HG03196 (cell line): ENCODE measurements at regions not wholly inside any gene's neighbourhood (a gene's known extent, or its start where the extent isn't known, plus 50 kb on each side); places are given as distances from the start of the nearest gene placed in this dataset.

ENCODE experiments used
- ATAC-seq: cut with Tn5 transposase; IDR thresholded peaks from one replicate; pipeline ENCODE4 v1.9.1; 2021; ENCODE audit not compliant: unreplicated experiment

DNA sequence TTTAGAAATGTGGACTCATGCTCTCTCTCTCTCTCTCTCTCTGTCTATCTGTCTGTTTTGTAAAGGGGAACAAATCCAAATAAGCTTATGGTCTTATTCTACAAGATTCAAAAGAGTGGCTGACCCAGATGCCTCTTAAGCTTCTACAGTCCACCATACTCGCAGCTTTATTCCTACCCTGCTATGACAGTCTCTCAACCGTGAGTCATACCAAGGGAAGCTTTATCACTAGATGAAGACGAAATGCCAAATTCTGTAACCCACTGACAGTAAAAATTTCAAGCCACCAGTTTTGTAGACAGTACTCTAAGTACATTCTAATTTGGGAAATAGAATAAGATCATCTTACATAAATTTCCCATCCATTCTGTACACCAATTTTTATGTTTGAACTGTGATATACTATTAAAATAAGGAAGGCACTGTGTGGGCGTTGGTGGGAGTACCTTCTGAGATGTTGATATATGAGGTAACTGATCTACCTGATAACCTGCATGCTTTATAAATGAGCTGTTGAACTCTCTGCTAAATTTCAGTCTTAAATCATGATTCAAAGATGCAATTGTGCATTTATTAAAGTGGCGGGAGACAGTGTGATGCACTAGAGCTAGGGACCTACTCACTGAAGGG, 153.2 kb downstream of the KLF6 start:
- no peak for ATAC-seq

DNA sequence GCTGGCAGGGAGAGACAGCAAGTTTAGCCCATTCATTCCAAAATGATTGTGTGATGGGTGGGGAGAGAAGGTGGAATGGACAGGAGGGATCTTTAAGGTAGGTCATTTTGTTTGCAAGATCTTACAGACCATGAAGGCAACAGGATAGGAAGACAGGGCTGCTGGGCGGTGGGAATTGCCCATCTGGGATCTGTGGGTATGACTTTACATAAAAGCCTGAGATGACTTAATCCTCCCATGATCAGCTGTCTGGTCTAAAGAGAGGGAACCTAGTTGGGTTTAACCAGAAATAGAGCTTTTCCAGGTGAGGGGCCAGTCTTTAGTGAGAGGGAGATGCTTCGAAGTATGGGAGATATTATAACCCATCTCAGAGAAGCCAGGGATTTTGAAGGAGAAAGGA, 153.7 kb downstream of the KLF6 start:
- no peak for ATAC-seq

DNA sequence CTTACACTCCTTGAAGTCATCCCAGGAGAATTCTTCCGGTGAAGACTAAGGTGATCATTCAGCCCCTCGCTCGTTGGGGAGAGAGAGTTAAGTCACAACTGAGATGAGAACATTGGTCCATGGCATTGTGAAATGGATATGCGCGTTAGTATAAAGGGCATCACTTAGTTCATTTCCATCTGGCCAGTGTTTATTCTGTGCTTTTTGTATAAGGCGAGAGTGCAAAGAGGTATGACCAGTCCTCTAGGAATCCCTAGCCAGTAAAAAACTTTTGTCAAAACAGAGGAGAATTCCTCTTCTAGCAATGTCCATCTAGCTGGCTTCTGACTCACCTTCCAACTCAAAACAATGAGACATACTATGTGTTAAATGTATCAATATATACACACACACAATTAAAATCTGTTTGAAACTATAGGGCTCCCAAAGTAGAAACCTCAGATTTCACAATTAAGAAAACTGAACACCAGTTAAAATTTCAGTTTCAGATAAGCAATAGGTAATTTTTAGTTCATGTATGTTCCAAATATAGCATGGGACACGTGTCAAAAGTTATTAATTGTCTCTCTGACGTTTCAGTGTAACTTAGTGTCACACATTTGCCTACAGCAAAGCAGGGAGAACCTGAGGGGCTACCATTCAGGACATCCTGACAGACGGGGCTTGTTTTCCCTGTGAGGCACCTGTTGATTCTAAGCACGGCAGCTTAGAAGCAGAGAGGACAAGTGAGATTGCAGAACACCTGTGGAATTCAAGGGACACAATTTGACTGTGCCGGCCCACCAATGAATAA, 158.9 kb downstream of the KLF6 start:
- peak; percentile 59 for ATAC-seq

DNA sequence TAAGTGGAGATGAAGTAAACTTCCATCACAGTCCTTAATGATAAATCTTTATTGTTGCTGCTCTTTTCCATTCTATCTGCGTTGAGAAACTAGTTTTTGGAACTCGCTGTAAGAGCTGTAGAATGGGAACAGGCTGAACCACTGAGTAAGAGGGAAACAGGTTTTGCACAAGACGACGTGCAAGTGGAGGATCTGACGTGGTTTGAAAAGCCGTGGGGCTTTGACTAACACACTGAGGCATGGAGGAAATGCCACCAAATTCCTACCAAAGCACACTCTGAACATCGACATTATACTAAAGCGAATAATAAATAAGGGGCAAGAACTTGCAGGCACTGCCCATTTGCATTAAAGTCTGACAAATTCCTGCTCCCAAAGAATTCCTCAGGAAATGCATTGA, 160.6 kb downstream of the KLF6 start:
- ATAC-seq, result no peak

DNA sequence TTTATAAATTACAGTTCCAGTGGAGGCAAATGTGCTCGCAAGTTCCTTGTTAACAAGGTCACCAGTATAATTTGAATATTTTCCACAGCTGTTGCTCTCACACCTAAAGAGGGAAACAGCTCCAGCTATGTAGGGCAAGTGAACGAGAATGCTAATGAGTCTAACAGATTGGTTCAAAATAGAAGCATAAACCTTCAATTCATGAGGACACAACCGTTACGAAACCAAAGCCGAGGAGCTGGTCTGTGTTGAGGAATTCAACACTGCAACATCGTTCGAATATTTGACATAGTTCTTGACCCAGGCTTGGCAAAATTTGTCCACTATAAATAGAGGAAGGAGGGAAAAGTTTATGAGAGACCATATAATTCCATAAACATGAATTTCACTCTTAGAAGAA, 161.3 kb downstream of the KLF6 start:
- ATAC-seq, result no peak

DNA sequence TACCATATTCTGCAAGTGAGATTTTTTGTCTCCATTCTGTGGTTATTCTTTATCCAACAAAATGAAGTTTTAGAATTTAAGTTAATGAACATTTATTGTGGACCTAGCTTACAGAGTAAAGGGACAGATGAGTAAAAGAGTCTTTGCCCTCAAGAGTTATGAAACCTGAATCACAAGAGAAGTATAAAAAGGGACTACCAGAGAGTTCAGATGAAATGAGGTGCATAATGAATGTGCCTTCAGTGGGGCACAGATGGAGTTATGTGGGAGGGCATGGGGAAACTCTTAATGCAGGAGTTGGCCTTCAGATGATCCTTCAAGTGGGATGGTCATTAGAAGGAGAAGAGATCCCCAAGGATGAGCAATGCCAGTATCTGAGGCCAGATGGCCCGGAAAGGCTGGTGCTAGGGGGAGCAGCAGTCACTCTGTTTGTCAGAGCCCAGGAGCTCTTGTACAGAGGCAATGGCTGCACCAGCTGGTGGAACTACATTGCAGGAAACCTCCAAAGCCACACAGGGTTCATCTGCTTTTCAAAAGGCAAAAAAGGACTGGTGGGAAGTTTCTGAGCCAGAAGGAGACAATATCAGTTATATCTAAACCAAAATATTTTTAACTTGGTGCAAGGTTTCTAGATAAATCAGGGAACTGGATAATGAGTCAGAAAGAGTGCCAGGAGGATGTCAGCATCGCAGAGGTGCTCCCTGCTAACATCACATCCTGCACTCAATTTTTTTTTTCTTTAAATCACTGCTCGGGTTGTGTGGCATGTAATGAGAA, 162.0 kb downstream of the KLF6 start:
- peak; percentile 35 for ATAC-seq

DNA sequence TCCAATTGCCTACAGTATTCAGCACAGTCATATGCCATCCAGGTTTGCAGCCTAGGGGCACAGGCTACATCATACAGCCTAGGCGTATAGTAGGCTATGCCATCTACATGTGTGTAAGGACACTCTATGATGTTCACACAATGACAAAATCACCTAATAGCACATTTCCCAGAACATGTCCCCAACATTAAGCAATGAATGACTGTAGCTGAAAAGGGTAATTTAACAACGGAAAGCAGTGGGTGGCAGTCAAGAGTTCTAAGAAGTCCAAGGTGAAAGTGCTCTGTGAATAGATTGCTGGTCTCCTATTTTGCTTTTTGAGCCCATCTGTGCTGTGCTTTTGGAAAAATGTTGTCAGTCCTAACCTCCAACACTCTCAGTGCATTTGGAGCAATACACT, 162.6 kb downstream of the KLF6 start:
- no peak for ATAC-seq

DNA sequence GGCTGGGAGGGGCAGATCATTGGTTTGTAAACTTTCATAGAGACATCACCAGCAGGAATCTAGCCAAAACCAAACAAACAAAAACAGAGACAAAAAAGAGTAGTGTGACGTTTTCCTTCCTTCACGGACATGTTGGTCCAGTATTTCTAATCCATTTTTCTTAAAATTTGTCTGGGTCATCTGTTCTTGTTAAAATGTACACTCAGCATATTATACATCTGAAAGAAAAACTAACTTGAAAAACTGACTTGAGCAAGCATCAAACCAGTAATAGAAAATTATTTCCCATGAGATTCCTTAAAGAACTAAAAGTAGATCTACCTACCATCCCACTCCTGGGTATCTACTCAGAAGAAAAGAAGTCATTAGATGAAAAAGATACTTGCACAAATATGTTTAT, 164.2 kb downstream of the KLF6 start:
- ATAC-seq, result no peak

DNA sequence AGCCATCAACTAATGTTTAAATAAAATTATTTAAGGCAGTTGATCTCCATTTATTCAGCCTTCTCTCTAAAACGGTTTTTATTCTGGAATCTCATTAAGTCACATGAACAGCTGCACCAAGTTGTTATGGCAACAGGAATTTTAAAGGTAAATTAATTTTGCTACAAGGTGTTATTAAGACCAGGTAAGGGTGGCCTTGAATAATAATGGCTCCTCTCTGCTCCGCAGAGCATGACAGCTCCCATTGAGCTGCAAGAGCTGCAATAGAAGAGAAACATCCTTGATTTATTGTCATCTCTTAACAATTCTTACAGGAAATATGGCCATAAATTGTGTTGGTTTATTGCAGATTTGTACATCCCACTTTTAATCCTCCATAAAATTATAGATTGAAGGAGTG, 165.8 kb downstream of the KLF6 start:
- ATAC-seq, result no peak

DNA sequence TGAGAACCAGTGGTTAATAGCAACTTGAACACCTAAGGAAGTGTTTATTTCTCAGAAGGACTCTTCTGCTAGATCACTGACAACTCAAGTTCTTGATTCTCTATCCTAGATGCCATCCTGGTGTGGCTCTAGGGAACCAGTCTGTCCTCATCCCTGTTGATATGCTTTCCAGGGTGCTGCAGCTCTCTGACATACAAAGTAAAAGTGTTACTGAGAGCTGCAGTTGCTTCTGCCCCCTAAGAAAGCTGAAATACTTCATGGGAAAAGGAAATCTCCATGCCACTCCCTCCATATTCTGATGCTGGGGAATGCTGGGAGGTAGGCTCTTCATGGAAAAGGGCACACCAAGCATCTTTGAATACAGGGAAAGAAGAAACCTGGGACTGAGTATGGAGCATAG, 168.1 kb downstream of the KLF6 start:
- no peak for ATAC-seq

DNA sequence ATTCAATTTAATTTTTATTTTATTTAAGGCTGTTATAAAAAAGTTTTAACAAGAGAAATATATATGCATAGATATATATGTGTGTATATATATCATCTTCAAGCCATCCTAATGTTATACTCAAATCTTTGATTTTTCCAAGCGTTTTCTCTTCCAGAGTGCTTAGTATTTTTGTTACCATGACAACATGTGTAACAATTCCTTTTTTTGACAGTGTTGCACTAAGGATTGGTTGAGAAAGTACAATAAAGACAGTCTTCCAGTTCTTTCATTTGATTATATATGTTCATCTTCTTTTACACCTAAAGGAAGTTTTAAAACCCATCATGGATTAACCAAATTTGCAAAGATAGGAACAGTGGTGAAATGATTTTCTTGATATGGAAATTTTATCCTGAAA, 171.7 kb downstream of the KLF6 start:
- no peak for ATAC-seq

DNA sequence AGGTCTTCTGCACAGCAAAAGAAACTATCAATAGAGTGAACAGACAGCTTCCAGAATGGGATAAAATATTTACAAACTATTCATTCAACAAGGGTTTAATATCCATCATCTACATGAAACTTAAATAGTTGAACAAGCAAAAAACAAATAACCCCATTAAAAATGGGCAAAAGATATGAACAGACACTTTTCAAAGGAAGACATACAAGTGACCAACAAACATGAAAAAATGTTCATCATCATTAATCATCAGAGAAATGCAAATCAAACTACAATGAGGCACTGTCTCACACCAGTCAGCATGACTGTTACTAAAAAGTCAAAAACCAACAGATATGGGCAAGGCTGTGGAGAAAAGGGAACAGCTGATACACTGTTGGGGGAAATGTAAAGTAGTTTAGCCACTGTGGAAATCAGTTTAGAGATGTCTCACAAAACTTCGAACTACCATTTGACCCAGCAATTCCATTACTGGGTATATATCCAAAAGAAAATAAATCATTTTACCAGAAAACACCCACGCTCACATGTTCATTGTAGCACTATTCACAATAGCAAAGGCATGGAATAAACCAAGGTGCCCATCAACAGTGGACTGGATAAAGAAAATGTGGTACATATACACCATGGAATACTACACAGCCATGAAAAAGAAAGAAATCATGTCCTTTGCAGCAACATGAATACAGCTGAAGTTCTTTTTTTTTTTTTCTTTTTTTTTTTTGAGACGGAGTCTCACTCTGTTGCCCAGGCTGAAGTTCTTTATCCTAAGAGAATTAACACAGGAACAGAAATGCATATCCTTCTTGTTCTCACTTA, 172.6 kb downstream of the KLF6 start:
- ATAC-seq, result no peak

DNA sequence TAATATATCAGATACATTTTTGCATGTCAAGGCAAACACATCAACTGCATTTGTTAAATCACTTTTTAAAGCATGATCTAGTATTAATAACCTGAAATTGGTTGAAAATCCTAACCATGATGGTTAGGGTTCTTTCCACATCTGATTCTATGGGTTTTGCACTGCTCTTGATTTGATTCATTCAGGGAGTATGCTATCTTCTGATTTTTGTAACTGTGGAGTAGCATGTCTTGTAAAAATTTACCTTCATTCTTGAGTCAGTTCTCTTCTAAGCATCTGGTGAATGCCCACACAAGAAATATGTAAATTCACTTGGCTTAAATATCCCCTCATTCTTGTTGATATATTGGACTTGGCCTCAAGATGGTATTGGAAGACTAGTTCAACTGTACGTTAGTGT, 178.7 kb downstream of the KLF6 start:
- ATAC-seq, result no peak

DNA sequence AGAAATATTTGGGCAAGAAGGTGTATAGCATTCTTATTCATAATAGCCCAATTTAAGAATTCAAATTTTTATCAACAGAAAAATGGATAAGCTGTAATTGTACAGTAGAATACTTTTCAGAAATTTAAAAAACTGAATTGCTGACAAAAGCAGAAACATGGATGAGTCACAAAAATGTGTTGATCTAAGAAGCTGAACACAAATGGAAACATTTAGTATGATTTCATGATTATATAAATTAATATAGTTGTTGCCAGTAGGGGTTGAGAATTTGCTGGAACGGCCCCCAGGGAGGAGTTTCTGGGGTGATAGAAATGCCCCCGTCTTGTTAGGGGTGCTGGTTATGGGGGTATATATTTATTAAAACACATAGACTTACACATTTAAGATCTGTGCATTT, 179.1 kb downstream of the KLF6 start:
- ATAC-seq, result no peak

DNA sequence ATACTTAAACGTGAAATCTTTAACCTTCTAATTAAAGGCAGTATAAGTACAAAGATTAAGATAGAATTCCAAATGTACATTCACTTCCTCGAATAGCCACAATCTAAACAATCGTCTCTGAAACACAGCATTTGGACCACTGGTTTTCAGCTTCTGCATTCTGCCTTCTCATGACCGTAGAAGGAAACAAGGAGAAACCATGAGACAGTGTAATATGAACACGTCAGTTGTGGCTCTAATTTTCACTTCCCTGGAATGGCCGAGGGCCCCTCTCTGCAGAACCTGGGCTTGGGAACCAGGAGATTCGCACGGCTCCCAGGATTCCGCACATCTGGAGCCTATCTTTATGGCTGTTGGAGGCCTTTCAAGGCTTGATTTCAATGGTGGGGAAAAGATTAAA, 189.3 kb downstream of the KLF6 start:
- ATAC-seq, result no peak

DNA sequence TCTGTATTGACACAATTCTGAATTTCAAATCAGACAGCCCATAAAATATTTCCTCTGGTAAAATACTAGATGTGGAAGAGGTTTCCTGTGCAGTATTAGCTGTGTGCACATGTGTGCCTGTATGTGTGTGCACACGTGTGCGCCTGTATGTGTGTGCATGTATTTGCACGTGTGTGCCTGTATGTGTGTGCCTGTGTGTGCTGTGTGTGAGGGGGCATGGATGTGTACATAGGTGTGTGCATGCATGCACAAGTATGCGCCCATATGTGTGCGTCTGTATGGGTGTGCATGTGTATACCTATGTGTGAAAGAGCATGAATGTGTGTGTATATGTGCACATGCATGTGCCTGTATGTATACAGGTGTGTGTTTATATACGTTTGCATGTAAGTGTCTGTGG, 191.4 kb downstream of the KLF6 start:
- no peak for ATAC-seq

DNA sequence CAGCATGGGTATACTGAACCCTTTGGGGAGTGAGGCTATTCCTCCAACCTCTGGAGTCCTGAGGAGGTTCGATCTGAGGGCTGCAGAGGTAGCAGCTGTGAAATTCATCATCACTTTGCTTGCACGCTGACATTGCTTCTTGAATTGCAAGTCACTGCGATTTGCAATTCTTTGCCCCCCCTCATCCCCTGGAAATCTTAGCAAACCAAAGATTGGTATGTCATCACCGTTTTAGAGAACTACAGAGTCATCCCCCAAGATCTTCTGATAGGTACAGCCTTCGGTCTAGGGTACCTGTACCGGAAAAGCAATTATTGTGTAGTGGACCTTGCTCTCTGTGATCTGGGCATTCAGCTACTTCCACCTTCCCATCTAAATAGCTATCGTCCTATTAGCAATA, 192.6 kb downstream of the KLF6 start:
- no peak for ATAC-seq

DNA sequence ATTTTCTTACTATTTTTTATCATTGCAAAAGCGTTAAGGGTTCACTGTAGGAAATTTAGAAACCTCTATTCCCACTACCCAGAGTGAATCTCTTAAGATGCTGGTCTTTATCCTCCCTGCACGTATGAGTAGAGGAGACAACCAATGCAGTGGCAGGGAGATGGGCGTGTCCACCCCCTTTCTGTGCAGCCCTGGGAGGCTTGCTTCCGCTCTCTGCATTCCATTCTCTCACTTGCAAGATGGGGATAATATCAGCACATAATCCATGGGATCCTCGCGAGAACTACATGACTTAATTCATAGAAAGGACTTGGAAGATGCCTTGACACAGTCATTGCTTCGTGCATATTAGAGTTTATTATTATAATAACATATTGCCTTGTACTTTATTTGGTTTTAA, 196.2 kb downstream of the KLF6 start:
- ATAC-seq, result no peak

DNA sequence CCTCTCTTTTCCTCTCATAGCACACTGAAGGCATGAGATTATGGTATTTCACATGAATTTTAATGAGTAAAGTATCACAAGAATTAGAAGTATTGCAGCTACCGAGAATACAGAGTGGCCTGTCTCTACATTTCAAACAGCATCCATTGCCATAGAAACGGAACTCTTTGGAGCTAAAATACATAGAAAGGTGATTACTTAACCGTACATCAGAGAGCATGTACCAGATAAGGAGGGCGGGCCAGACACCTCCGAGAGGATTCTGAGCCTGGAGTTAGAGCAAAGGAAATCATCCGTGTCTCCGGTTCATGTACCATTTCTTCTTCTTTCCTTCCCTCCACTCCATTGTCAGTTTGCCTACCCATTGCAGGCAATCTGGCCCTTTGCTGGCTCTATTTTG, 196.7 kb downstream of the KLF6 start:
- ATAC-seq, result no peak

DNA sequence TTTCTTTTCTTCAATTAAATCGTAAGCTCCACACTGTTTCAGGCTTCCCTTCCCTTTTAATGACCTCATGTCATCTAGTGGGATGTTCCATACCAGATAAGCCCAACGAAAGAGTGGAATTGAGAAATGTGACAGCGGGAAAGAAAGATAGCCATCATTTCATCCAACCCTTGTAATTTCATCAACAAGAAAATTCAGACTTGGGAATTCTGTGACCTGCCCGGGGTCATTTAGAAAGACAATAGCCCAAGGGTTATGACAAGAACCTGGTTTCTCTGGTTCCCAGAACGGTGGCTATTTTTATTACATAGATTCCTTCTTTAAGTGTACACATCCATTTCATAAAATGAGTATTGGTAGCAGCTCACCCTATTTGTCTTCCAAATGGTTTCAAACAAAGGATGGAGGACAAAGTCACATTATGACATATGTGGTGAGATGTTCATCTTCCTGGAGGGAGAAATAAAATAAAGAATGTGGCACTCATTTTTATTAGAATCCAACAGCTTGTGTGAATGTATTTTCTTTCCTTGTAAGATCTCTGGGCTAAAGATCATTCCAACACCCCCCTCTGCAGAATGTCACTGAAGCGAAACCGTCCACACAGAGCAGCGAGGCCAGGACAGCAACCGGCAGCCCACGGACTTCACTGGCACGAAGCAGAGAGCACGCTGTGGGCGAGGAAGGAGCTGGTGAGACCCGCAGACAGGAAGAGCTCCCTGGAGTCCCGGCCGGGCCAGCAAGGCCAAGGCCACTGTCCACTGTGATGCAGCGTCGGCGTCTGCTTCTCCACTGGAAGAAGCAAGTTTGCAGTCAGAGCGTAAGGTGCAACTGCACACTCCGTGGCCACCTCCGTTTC, 199.9 kb downstream of the KLF6 start:
- no peak for ATAC-seq
